Glomerular endothelial cell (primary cell): ENCODE measurements at regions not wholly inside any gene's neighbourhood (a gene's known extent, or its start where the extent isn't known, plus 50 kb on each side); places are given as distances from the start of the nearest gene placed in this dataset.

ENCODE experiments used
- DNase-seq: peaks from one replicate; pipeline ENCODE4 v3.0.0-alpha.2; 2011; ENCODE audit warnings: low read depth, low spot score; ENCODE audit errors: extremely low read depth

DNA sequence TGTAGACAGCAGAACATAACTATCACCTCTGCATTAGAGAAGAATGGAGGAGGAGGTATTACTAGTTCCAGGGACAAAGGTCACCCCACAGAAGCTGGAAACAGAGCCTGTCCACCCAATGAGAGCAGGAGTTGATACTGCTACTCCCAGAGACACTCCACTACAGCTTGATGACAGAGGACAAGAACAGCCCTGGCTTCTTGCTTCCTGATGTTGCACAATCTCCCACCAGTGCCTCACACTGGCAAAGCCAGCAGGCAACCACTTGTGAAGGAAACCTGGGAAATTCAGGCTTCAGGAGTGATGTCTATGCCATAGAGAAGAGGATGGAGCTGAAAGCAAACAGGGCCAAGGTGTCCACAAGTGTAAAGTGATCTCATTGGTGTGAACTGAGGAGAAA lies 78.0 kb upstream of the POU1F1 start:
- no peak for DNase-seq

GRCh38 chr3:87351937-87352336 lies 75.6 kb upstream of the POU1F1 start:
- DNase-seq, result no peak

GRCh38 chr3:87350367-87351199 lies 74.2 kb upstream of the POU1F1 start:
- peak; percentile 25 for DNase-seq

GRCh38 chr3:87349833-87350232 lies 73.4 kb upstream of the POU1F1 start:
- no peak for DNase-seq

GRCh38 chr3:87336761-87337160 lies 60.4 kb upstream of the POU1F1 start:
- no peak for DNase-seq

DNA sequence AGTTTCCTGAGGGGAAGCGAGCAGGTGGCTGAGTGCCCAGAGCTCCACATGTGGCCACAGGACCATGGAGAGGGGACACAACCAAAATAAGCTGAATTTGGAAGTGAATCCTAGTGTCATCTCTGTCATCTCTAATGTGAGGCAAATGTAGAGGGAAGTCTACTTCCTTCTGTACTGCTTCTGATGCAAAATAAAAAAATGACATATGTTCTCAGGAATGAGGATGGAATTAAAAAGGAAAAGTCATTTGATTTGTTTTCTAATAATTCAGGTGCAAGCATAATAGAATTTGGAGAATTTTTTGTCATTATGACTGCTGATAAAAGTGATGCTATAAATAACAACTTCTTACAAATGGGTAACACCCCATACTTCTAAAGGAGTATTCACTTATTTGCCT lies 59.5 kb upstream of the POU1F1 start:
- DNase-seq, result no peak

DNA sequence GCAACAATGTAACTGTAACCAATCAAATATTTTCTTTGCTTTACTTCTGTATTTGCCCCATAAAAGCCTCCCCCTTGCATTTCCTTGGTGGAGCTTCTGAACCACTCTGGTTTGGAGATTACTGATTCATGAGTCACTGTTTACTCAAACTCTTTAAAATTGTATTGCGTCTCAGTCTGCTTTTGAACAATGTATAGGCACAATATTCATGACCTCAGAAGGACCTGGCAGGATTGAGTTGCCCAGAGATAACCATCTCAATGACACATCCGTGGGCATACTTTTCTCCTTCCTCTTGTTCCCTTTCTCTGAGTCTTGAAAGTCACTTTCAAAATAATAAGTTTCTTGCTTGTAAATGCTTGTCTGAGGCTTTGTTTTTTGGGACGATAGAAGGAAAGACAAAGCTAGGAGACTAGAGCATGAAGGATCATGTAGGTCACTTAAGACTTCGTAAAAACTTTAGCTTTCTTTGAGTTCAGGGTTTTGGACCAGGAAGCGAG lies 57.1 kb upstream of the POU1F1 start:
- DNase-seq, result peak; percentile 80

DNA sequence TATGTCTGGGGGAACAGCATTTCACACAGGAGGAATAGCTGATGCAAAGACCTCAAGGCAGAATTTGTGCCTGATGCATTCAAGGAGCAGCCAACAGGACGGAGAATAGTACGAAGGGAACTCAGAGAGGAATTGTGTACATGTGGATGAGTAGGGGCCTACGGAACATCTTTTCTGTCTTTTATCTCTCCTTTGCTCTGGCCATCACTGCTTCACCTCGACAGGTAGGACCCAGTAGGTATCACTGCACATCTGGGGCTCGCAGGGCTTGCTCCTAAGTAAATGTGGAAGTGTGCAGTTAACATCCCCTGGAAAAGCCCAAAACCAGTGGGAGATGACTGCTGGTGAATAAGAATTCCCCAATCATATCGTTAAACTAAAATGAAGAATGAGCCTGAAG lies 56.4 kb upstream of the POU1F1 start:
- DNase-seq, result no peak

GRCh38 chr3:87329065-87329464 lies 52.7 kb upstream of the POU1F1 start:
- DNase-seq, result no peak
